AG20443 (cell line): ENCODE measurements at regions not wholly inside any gene's neighbourhood (a gene's known extent, or its start where the extent isn't known, plus 50 kb on each side); places are given as distances from the start of the nearest gene placed in this dataset.
"Not testable (repeated sequence)": the region's sequence is repeated elsewhere in the genome, so short reads cannot be mapped to it uniquely, and the experiment has no call there.

Source experiments
- DNase-seq: peaks from one replicate; pipeline ENCODE4 v3.0.0; 2012; ENCODE audit warnings: low spot score, mixed read lengths

- DNase-seq: no peak
Measured at GRCh38 chr7:110281362-110281761, 809.6 kb upstream of the LRRN3 start.

GRCh38 chr7:110283056-110283455, 807.9 kb upstream of the LRRN3 start:
- no peak for DNase-seq

GRCh38 chr7:110291430-110291829, 799.5 kb upstream of the LRRN3 start:
- DNase-seq: no peak

- DNase-seq: no peak
Measured at GRCh38 chr7:110296321-110296720, 794.6 kb upstream of the LRRN3 start.

- no peak for DNase-seq
Measured at GRCh38 chr7:110307776-110308175, 783.2 kb upstream of the LRRN3 start.

GRCh38 chr7:110308791-110309190, 782.1 kb upstream of the LRRN3 start:
- DNase-seq: no peak

- no peak for DNase-seq
Measured at GRCh38 chr7:110309941-110310340, 781.0 kb upstream of the LRRN3 start.

GRCh38 chr7:110311556-110311955, 779.4 kb upstream of the LRRN3 start:
- DNase-seq: no peak

GRCh38 chr7:110317541-110318265, 773.2 kb upstream of the LRRN3 start:
- DNase-seq: no peak

GRCh38 chr7:110320285-110320684, 770.6 kb upstream of the LRRN3 start:
- not testable (repeated sequence) for DNase-seq

- no peak for DNase-seq
Measured at GRCh38 chr7:110322796-110323195, 768.1 kb upstream of the LRRN3 start.

GRCh38 chr7:110326966-110327365, 764.0 kb upstream of the LRRN3 start:
- no peak for DNase-seq

- no peak for DNase-seq
Measured at GRCh38 chr7:110336423-110336822, 754.5 kb upstream of the LRRN3 start.

- no peak for DNase-seq
Measured at GRCh38 chr7:110337646-110338045, 753.3 kb upstream of the LRRN3 start.

GRCh38 chr7:110347081-110347480, 743.8 kb upstream of the LRRN3 start:
- no peak for DNase-seq

GRCh38 chr7:110356438-110356837, 734.5 kb upstream of the LRRN3 start:
- no peak for DNase-seq

- no peak for DNase-seq
Measured at GRCh38 chr7:110358028-110358427, 732.9 kb upstream of the LRRN3 start.

- DNase-seq: no peak
Measured at GRCh38 chr7:110371709-110372108, 719.2 kb upstream of the LRRN3 start.

- no peak for DNase-seq
Measured at GRCh38 chr7:110372685-110373084, 718.2 kb upstream of the LRRN3 start.

GRCh38 chr7:110373416-110373815, 717.5 kb upstream of the LRRN3 start:
- no peak for DNase-seq

- no peak for DNase-seq
Measured at GRCh38 chr7:110373859-110374258, 717.1 kb upstream of the LRRN3 start.

- no peak for DNase-seq
Measured at GRCh38 chr7:110375068-110375467, 715.9 kb upstream of the LRRN3 start.

- no peak for DNase-seq
Measured at GRCh38 chr7:110382736-110383135, 708.2 kb upstream of the LRRN3 start.

- DNase-seq: no peak
Measured at GRCh38 chr7:110386006-110386405, 704.9 kb upstream of the LRRN3 start.
